Uterus (tissue), 2 donors: ENCODE measurements at regions not wholly inside any gene's neighbourhood (a gene's known extent, or its start where the extent isn't known, plus 50 kb on each side); places are given as distances from the start of the nearest gene placed in this dataset.

Experiments
- POLR2A ChIP-seq, 2 donors: fragments of 450-650 bp; IDR thresholded peaks; one replicate each; pipeline ENCODE4 v1.6.1; 2016; ENCODE audit warnings: antibody characterized with exemption in 2 of 2, mild to moderate bottlenecking in 1 of 2, moderate library complexity in 1 of 2
- TF ChIP-seq, protein P1 (sequence below), 4 experiments: fragments of 200-600 bp in 2 of 4; fragments of 450-650 bp in 2 of 4; sonication (generic) in 2 of 4; IDR thresholded peaks; one replicate each; pipeline ENCODE4 v1.5.1; 2016 to 2019; ENCODE audit warnings: antibody characterized with exemption in 4 of 4, mild to moderate bottlenecking in 2 of 4, moderate library complexity in 1 of 4

DNA sequence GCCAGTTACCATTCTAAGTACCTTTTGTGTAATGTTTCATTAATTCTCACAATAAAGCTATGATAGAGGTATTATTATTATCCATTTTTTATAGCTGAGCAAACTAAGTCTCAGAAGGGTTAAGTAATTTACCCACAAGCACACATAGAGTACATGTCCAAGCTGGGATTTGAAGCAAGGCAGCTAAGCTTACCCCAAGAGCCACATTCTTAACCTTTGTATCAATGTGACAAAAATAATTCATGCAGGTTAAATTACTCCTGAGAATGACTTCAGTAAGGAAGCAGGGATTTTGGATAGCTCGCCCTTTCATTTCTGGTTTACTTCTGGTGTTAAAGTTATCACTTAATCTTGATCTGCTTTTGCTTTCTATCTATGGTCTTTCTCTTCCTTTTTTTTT is 141.9 kb downstream of the ACTBL2 start:
- TF ChIP-seq, protein P1, sequence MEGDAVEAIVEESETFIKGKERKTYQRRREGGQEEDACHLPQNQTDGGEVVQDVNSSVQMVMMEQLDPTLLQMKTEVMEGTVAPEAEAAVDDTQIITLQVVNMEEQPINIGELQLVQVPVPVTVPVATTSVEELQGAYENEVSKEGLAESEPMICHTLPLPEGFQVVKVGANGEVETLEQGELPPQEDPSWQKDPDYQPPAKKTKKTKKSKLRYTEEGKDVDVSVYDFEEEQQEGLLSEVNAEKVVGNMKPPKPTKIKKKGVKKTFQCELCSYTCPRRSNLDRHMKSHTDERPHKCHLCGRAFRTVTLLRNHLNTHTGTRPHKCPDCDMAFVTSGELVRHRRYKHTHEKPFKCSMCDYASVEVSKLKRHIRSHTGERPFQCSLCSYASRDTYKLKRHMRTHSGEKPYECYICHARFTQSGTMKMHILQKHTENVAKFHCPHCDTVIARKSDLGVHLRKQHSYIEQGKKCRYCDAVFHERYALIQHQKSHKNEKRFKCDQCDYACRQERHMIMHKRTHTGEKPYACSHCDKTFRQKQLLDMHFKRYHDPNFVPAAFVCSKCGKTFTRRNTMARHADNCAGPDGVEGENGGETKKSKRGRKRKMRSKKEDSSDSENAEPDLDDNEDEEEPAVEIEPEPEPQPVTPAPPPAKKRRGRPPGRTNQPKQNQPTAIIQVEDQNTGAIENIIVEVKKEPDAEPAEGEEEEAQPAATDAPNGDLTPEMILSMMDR (IDR thresholded peaks at IDR 0.05): no peak
- no peak for TF ChIP-seq POLR2A (IDR thresholded peaks at IDR 0.05)
